ENCODE measurements at regions not wholly inside any gene's neighbourhood (a gene's known extent, or its start where the extent isn't known, plus 50 kb on each side); places are given as distances from the start of the nearest gene placed in this dataset.
A peak's percentile ranks its signal among the peaks of the same experiment; 100 is the strongest.

DNA sequence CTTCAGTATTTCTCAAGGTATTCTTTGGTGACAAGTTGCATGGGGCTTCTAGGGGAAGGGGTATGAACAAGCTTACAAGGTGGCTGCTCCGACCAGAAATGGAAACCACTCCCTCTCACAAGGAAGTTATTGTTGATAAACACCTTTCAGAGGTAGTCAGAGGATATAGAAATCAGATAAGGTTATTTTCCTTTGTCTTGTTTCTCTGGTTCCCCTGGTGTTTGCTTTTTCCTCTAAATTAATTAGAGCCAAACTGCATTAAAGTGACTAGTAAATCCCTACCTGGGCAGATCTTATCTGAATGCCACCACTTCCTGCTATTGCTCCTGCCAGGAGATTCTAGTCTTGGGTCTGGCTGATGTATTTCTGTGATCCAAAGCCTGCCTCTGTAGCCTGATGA, 725.4 kb downstream of the INHBA start:
- WGBS, 2 donors, result 46 to 61% methylated on average over 1 of the region's 1 CpG
- ATAC-seq (ENCODE audit: insufficient read depth, low FRiP score), result no peak
- TF ChIP-seq, protein P1, sequence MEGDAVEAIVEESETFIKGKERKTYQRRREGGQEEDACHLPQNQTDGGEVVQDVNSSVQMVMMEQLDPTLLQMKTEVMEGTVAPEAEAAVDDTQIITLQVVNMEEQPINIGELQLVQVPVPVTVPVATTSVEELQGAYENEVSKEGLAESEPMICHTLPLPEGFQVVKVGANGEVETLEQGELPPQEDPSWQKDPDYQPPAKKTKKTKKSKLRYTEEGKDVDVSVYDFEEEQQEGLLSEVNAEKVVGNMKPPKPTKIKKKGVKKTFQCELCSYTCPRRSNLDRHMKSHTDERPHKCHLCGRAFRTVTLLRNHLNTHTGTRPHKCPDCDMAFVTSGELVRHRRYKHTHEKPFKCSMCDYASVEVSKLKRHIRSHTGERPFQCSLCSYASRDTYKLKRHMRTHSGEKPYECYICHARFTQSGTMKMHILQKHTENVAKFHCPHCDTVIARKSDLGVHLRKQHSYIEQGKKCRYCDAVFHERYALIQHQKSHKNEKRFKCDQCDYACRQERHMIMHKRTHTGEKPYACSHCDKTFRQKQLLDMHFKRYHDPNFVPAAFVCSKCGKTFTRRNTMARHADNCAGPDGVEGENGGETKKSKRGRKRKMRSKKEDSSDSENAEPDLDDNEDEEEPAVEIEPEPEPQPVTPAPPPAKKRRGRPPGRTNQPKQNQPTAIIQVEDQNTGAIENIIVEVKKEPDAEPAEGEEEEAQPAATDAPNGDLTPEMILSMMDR (IDR thresholded peaks at IDR 0.05; ENCODE audit: control extremely low read depth, extremely low read depth), result no peak

GRCh38 chr7:40972426-40972825, 730.5 kb downstream of the INHBA start:
- no peak for ATAC-seq (ENCODE audit: insufficient read depth, low FRiP score)
- TF ChIP-seq, protein P1 (IDR thresholded peaks at IDR 0.05; ENCODE audit: control extremely low read depth, extremely low read depth), result no peak
- WGBS, 2 donors, result 93 to 95% methylated on average over 1 of the region's 1 CpG

More for the DNA sequence above, 725.4 kb downstream of the INHBA start:
- H3K4me3 ChIP-seq, result no peak overlapping the region
- H3K4me1 ChIP-seq (ENCODE audit: control insufficient read depth in 5 of 5, insufficient read depth in 5 of 5, low read length in 5 of 5), result no peaks in the 10 kb centered on the region
- H3K27me3 ChIP-seq (ENCODE audit: control insufficient read depth in 3 of 3, insufficient read depth in 3 of 3, low read length in 2 of 3), result no peaks in the 10 kb centered on the region
- no peak overlapping the region for H3K27ac ChIP-seq (ENCODE audit: low read depth in 1 of 2, low read length in 1 of 2)
- H3K36me3 ChIP-seq (ENCODE audit: control insufficient read depth in 4 of 4, insufficient read depth in 4 of 4, low read length in 4 of 4), result no peaks in the 10 kb centered on the region
- H3K9me3 ChIP-seq (ENCODE audit: control insufficient read depth in 4 of 4, insufficient read depth in 3 of 4, low read length in 3 of 4), result no peaks in the 10 kb centered on the region
- H3K9ac ChIP-seq (ENCODE audit: insufficient read depth in 1 of 2, low read length in 2 of 2), result no peak overlapping the region
- DNase-seq, result no peak

DNA sequence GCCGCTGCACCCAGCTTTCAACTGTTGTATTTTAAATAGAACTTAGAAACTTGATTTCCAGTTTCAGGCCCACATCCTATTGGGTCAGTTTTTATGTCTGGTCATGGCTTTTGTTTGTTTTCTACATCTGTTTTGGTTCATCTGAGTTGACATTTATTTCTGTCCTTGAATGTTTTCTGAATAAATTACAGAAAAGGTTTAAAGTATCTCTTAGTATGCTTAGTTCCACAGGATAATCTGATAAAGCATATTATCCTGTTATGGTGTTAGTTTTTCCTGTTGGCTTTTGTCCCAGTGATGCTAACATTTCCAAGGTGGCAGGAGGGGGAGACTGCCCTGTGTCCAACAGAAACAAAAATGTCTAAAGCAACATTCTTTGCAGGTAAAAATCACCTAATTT, 733.2 kb downstream of the INHBA start:
- no peak overlapping the region for H3K27ac ChIP-seq (ENCODE audit: low read depth in 1 of 2, low read length in 1 of 2)
- ATAC-seq (ENCODE audit: insufficient read depth, low FRiP score) (no peak), DNase-seq (peak in 1 of 3 donors; percentile 9)
- H3K36me3 ChIP-seq (ENCODE audit: control insufficient read depth in 4 of 4, insufficient read depth in 4 of 4, low read length in 4 of 4), result no peaks in the 10 kb centered on the region
- no peak overlapping the region for H3K9ac ChIP-seq (ENCODE audit: insufficient read depth in 1 of 2, low read length in 2 of 2)
- TF ChIP-seq, protein P1 (IDR thresholded peaks at IDR 0.05; ENCODE audit: control extremely low read depth, extremely low read depth), result no peak
- no peaks in the 10 kb centered on the region for H3K9me3 ChIP-seq (ENCODE audit: control insufficient read depth in 4 of 4, insufficient read depth in 3 of 4, low read length in 3 of 4)
- no peak overlapping the region for H3K4me3 ChIP-seq
- no peaks in the 10 kb centered on the region for H3K27me3 ChIP-seq (ENCODE audit: control insufficient read depth in 3 of 3, insufficient read depth in 3 of 3, low read length in 2 of 3)
- H3K4me1 ChIP-seq (ENCODE audit: control insufficient read depth in 5 of 5, insufficient read depth in 5 of 5, low read length in 5 of 5), result no peaks in the 10 kb centered on the region
- WGBS, 2 donors, result 61 to 96% methylated on average over 1 of the region's 1 CpG

More at GRCh38 chr7:40972426-40972825, 730.5 kb downstream of the INHBA start:
- no peak overlapping the region for H3K27ac ChIP-seq (ENCODE audit: low read depth in 1 of 2, low read length in 1 of 2)
- no peak overlapping the region for H3K4me3 ChIP-seq
- no peaks in the 10 kb centered on the region for H3K36me3 ChIP-seq (ENCODE audit: control insufficient read depth in 4 of 4, insufficient read depth in 4 of 4, low read length in 4 of 4)
- H3K9ac ChIP-seq (ENCODE audit: insufficient read depth in 1 of 2, low read length in 2 of 2), result no peak overlapping the region
- DNase-seq, result no peak
- H3K9me3 ChIP-seq (ENCODE audit: control insufficient read depth in 4 of 4, insufficient read depth in 3 of 4, low read length in 3 of 4), result no peaks in the 10 kb centered on the region
- no peaks in the 10 kb centered on the region for H3K27me3 ChIP-seq (ENCODE audit: control insufficient read depth in 3 of 3, insufficient read depth in 3 of 3, low read length in 2 of 3)
- no peaks in the 10 kb centered on the region for H3K4me1 ChIP-seq (ENCODE audit: control insufficient read depth in 5 of 5, insufficient read depth in 5 of 5, low read length in 5 of 5)

DNA sequence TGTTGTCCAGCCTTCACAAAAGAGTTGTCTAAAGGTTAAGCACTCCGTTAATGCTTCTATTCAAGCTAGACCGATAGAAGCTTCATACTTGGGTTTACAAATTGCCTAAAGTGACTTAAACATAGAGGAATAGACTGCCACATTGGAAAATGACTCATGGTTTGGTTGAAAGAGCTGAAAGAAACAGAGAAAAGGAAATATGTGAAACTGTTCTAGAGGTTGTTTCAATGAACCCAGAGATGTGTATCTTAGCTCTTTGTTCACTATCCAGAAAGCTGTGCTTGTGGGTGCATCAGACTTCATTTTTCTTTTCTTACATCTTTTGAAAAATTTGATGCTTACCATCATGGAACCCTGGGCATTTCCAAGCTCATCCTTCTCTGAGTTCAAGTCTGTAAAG, 736.2 kb downstream of the INHBA start:
- H3K27ac ChIP-seq (ENCODE audit: low read depth in 1 of 2, low read length in 1 of 2), result no peak overlapping the region
- 87 to 95% methylated on average over 2 of the region's 2 CpGs for WGBS, 2 donors
- H3K4me1 ChIP-seq (ENCODE audit: control insufficient read depth in 5 of 5, insufficient read depth in 5 of 5, low read length in 5 of 5), result no peaks in the 10 kb centered on the region
- no peaks in the 10 kb centered on the region for H3K36me3 ChIP-seq (ENCODE audit: control insufficient read depth in 4 of 4, insufficient read depth in 4 of 4, low read length in 4 of 4)
- peaks cover 0 to 2% (median 0%) of the 10 kb centered on the region in 4 donors for H3K9me3 ChIP-seq (ENCODE audit: control insufficient read depth in 4 of 4, insufficient read depth in 3 of 4, low read length in 3 of 4)
- no peak overlapping the region for H3K4me3 ChIP-seq
- ATAC-seq (ENCODE audit: insufficient read depth, low FRiP score) (no peak), DNase-seq (no peak)
- TF ChIP-seq, protein P1 (IDR thresholded peaks at IDR 0.05; ENCODE audit: control extremely low read depth, extremely low read depth), result no peak
- H3K27me3 ChIP-seq (ENCODE audit: control insufficient read depth in 3 of 3, insufficient read depth in 3 of 3, low read length in 2 of 3), result no peaks in the 10 kb centered on the region
- no peak overlapping the region for H3K9ac ChIP-seq (ENCODE audit: insufficient read depth in 1 of 2, low read length in 2 of 2)
